Vagina (tissue), 2 donors: ENCODE measurements at regions not wholly inside any gene's neighbourhood (a gene's known extent, or its start where the extent isn't known, plus 50 kb on each side); places are given as distances from the start of the nearest gene placed in this dataset.
"Not testable (repeated sequence)": the region's sequence is repeated elsewhere in the genome, so short reads cannot be mapped to it uniquely, and the experiment has no call there.

Experiments
- POLR2A ChIP-seq, 2 donors: fragments of 450-650 bp; IDR thresholded peaks; one replicate each; pipeline ENCODE4 v1.6.1; 2017; ENCODE audit warnings: antibody characterized with exemption in 2 of 2, mild to moderate bottlenecking in 2 of 2, moderate library complexity in 2 of 2
- TF ChIP-seq, protein P1 (sequence below), 3 experiments: fragments of 450-650 bp in 2 of 3; fragments of 200-600 bp in 1 of 3; sonication (generic) in 1 of 3; IDR thresholded peaks; one replicate each; pipeline ENCODE4 v1.5.1; 2017 to 2019; ENCODE audit warnings: antibody characterized with exemption in 3 of 3, mild to moderate bottlenecking in 2 of 3, moderate library complexity in 2 of 3

DNA sequence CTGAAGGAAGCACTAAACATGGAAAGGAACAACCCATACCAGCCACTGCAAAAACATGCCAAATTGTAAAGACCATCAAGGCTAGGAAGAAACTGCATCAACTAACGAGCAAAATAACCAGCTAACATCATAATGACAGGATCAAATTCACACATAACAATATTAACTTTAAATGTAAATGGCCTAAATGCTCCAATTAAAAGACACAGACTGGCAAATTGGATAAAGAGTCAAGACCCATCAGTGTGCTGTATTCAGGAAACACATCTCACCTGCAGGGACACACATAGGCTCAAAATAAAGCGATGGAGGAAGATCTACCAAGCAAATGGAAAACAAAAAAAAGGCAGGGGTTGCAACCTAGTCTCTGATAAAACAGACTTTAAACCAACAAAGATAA lies 113.5 kb upstream of the DLG1 start:
- not testable (repeated sequence) for TF ChIP-seq POLR2A (IDR thresholded peaks at IDR 0.05)
- TF ChIP-seq, protein P1, sequence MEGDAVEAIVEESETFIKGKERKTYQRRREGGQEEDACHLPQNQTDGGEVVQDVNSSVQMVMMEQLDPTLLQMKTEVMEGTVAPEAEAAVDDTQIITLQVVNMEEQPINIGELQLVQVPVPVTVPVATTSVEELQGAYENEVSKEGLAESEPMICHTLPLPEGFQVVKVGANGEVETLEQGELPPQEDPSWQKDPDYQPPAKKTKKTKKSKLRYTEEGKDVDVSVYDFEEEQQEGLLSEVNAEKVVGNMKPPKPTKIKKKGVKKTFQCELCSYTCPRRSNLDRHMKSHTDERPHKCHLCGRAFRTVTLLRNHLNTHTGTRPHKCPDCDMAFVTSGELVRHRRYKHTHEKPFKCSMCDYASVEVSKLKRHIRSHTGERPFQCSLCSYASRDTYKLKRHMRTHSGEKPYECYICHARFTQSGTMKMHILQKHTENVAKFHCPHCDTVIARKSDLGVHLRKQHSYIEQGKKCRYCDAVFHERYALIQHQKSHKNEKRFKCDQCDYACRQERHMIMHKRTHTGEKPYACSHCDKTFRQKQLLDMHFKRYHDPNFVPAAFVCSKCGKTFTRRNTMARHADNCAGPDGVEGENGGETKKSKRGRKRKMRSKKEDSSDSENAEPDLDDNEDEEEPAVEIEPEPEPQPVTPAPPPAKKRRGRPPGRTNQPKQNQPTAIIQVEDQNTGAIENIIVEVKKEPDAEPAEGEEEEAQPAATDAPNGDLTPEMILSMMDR (IDR thresholded peaks at IDR 0.05): not testable (repeated sequence)
